ENCODE measurements at regions not wholly inside any gene's neighbourhood (a gene's known extent, or its start where the extent isn't known, plus 50 kb on each side); places are given as distances from the start of the nearest gene placed in this dataset.

DNA sequence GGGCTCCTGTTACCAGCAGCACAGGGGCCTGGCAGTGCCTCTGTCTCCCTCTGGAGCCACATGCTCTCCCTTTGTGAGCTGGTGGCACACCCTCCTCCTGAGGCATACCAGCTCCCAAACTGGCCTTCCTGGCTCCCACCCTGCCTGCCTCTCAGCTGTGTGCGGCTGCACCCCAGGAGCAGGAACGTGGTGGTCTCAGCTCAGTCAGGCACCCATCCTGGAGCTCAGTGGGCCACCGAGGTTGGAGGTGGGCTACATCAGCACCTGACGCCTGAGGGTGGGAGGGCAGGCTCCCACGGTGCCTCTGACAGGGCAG, 85.9 kb upstream of the NKX1-1 start:
- TF ChIP-seq, protein P1, sequence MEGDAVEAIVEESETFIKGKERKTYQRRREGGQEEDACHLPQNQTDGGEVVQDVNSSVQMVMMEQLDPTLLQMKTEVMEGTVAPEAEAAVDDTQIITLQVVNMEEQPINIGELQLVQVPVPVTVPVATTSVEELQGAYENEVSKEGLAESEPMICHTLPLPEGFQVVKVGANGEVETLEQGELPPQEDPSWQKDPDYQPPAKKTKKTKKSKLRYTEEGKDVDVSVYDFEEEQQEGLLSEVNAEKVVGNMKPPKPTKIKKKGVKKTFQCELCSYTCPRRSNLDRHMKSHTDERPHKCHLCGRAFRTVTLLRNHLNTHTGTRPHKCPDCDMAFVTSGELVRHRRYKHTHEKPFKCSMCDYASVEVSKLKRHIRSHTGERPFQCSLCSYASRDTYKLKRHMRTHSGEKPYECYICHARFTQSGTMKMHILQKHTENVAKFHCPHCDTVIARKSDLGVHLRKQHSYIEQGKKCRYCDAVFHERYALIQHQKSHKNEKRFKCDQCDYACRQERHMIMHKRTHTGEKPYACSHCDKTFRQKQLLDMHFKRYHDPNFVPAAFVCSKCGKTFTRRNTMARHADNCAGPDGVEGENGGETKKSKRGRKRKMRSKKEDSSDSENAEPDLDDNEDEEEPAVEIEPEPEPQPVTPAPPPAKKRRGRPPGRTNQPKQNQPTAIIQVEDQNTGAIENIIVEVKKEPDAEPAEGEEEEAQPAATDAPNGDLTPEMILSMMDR (IDR thresholded peaks at IDR 0.05): no peak

DNA sequence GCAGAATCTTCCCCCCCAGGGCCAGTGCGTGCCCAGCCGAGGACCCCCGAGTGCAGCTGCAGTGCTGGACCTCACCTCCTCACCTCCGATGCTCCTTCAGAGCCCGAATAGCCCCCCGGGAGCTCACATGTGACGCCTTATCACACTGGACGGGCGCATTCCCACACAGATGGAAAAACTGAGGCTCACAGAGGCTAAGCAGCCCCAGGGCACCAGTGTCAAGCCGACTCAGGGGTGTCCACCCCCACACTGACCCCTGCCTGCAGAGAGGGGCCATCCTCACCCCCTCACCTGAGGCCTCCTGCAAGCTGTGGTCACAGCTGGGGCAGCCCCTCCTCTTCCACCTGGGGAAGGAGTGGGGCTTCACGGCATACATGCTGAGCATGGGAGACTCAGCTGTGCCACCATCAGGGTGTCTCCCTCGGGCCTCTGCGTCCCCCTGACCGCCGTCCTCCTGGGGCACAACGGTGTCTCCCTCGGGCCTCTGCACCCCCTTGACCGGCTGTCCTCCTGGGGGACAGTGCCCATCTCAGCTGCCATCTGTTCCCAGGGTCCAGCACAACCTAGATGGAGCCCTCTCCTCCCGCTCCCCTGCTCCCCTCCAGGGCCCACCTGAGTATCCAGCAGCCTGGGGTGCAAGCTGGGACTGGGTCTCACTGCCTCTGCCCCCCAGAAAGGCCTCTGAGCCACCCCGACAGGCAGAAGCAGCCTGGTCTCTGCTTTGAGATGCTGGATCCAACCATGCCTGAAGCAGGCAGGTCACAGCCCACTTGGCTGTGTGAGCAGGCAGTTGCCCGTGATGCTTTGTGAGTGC, 85.3 kb upstream of the NKX1-1 start:
- Histone ChIP-seq H3K4me1 (no peaks in the 10 kb centered on the region), H3K4me3 (no peak overlapping the region), H3K9me3 (peaks cover 0 to 1% of the 10 kb centered on the region in 2 donors), H3K27ac (no peak overlapping the region), H3K27me3 (peaks cover 5% of the 10 kb centered on the region), H3K36me3 (no peaks in the 10 kb centered on the region)
- no peak for DNase-seq (ENCODE audit: low spot score in 2 of 2)
- intact Hi-C loops (cut with DNase I): no loop called here
- TF ChIP-seq, protein P1 (IDR thresholded peaks at IDR 0.05): no peak

More for the DNA sequence above, 85.9 kb upstream of the NKX1-1 start:
- intact Hi-C loops (cut with DNase I): no loop called here
- Histone ChIP-seq H3K4me1 (no peaks in the 10 kb centered on the region), H3K36me3 (no peaks in the 10 kb centered on the region), H3K9me3 (no peaks in the 10 kb centered on the region), H3K4me3 (no peak overlapping the region), H3K27me3 (peaks cover 5% of the 10 kb centered on the region), H3K27ac (no peak overlapping the region)
- DNase-seq (ENCODE audit: low spot score in 2 of 2): no peak

DNA sequence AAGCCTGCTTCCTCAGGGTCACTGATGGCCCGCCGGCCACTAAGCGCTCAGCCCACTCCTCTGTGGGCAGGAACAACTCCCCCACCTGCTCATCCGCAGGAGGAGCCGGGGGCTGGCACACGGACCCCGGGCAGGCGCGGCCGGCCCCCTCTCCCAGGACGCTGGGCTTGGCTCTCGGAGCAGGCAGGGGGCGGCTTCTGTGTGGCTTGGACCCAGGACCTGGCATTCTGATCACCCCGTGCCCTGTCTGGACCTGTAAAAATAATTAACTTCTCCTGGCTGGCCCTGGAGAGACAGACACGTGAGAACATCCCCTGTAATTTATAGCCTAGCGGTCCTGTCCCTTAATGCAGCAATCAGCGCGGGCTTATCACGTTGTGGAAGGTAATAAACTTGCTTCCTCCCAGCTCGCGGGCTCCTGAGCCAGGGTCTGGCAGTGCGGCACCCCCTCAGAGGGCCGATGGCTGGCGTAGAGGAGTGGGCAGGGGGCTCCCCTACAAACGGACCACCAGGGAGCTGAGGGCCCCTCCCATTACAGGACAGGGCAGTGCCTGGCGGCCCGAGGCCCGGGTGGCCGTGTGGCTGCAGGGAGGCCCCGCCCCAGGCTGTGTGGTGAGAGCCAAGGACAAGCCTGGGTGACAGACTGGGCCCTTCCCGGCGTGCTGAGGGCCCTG, 84.5 kb upstream of the NKX1-1 start:
- Histone ChIP-seq H3K4me3 (no peak overlapping the region), H3K9me3 (peaks cover 0 to 6% of the 10 kb centered on the region in 2 donors), H3K27ac (no peak overlapping the region), H3K4me1 (no peaks in the 10 kb centered on the region), H3K27me3 (peaks cover 5% of the 10 kb centered on the region), H3K36me3 (no peaks in the 10 kb centered on the region)
- DNase-seq (ENCODE audit: low spot score in 2 of 2): no peak
- intact Hi-C loops (cut with DNase I): no loop called here
- TF ChIP-seq, protein P1 (IDR thresholded peaks at IDR 0.05): no peak

DNA sequence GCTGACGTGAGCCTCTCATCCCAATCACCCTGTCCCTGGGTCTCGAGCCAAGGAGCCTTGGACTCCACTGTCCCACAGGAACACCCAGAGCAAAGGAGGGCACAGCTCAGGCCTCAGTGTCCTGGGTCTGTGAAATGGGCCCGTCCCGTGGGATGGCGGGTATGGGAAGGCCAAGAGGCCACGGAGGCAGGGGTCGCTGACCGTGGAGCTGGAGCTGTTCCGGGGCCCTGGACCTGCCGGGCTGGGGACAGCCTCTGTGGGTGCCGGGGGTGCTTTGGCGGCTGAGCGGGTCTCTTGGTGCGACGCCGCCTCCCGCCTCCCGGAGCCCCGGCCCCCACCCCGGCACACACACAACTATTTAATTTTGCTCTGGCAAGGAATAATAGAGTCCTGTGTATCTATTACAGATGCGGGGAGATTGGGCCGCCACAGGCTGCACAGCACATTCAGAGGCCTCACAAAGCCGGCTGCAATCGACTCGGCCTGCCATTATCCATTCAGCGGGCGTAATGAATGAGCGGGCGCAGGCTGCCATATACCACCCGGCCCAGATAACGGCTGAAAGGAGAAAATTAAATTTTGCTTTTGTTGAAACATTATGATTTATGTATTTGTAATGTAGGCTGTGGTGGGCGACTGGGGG, 83.9 kb upstream of the NKX1-1 start:
- Histone ChIP-seq H3K4me1 (no peaks in the 10 kb centered on the region), H3K27me3 (peaks cover 5% of the 10 kb centered on the region), H3K4me3 (no peak overlapping the region), H3K27ac (no peak overlapping the region), H3K9me3 (peaks cover 0 to 13% of the 10 kb centered on the region in 2 donors), H3K36me3 (no peaks in the 10 kb centered on the region)
- intact Hi-C loops (cut with DNase I): no loop called here
- TF ChIP-seq, protein P1 (IDR thresholded peaks at IDR 0.05): no peak
- DNase-seq (ENCODE audit: low spot score in 2 of 2): no peak

DNA sequence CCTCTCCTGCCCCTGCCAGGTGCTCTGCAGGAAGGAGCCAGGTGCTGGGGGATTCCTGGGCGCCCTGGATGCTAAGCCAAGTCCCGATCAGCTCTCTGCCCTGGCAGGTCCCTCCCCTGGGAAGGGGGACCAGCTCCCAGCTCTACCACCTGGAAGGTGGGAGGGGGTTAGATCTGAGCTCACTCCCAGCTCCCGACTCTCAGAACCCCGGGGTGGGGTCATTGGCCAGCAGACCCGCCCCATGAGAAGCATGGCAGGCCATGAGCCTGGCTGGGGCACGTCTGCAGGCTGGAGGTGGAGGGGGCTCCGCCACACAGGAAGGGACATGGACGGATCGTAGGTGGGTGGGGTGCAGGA, 83.4 kb upstream of the NKX1-1 start:
- no peak overlapping the region for H3K4me3 ChIP-seq
- H3K9me3 ChIP-seq: peaks cover 0 to 17% of the 10 kb centered on the region in 2 donors
- no peaks in the 10 kb centered on the region for H3K36me3 ChIP-seq
- peaks cover 5% of the 10 kb centered on the region for H3K27me3 ChIP-seq
- H3K4me1 ChIP-seq: no peaks in the 10 kb centered on the region
- TF ChIP-seq, protein P1 (IDR thresholded peaks at IDR 0.05): no peak
- no peak for DNase-seq (ENCODE audit: low spot score in 2 of 2)
- intact Hi-C loops (cut with DNase I): no loop called here
- no peak overlapping the region for H3K27ac ChIP-seq

Data from ascending aorta (tissue), 2 donors.